ENCODE measurements at regions not wholly inside any gene's neighbourhood (a gene's known extent, or its start where the extent isn't known, plus 50 kb on each side); places are given as distances from the start of the nearest gene placed in this dataset.

GRCh38 chr10:29374162-29374561 is 85.3 kb downstream of the LYZL1 start:
- no peak overlapping the region for H2AFZ ChIP-seq (ENCODE audit: control insufficient read depth, low read length)
- TF ChIP-seq CTCF (optimal IDR thresholded peaks at IDR 0.05 in 1 of 3, IDR thresholded peaks at IDR 0.05 in 1 of 3, conservative IDR thresholded peaks at IDR 0.05 in 1 of 3; ENCODE audit: extremely low read depth in 1 of 3, insufficient read depth in 2 of 3, low read length in 3 of 3) (no peak), EZH2 (IDR thresholded peaks at IDR 0.05; ENCODE audit: low read length) (no peak)

GRCh38 chr10:29375888-29376287 is 87.0 kb downstream of the LYZL1 start:
- H3K79me2 ChIP-seq (ENCODE audit: control insufficient read depth, insufficient read depth, low read length): no peaks in the 10 kb centered on the region
- H3K4me1 ChIP-seq (ENCODE audit: control insufficient read depth, extremely low read depth, insufficient read depth, low read length): no peaks in the 10 kb centered on the region
- no peaks in the 10 kb centered on the region for H3K9me1 ChIP-seq (ENCODE audit: control insufficient read depth, extremely low read depth, insufficient read depth, low read length)
- TF ChIP-seq EZH2 (IDR thresholded peaks at IDR 0.05; ENCODE audit: low read length) (no peak), CTCF (optimal IDR thresholded peaks at IDR 0.05 in 1 of 3, IDR thresholded peaks at IDR 0.05 in 1 of 3, conservative IDR thresholded peaks at IDR 0.05 in 1 of 3; ENCODE audit: extremely low read depth in 1 of 3, insufficient read depth in 2 of 3, low read length in 3 of 3) (no peak)
- H3K4me2 ChIP-seq (ENCODE audit: control insufficient read depth, extremely low read depth, insufficient read depth, low read depth, low read length): no peak overlapping the region
- DNase-seq (ENCODE audit: low read depth, low spot score) (no peak), FAIRE-seq (no peak)
- H3K36me3 ChIP-seq (ENCODE audit: control insufficient read depth in 2 of 2, extremely low read depth in 1 of 2, insufficient read depth in 2 of 2, low read length in 2 of 2): no peaks in the 10 kb centered on the region
- H2AFZ ChIP-seq (ENCODE audit: control insufficient read depth, low read length): no peak overlapping the region
- no peaks in the 10 kb centered on the region for H3K9me3 ChIP-seq (ENCODE audit: control insufficient read depth, low read depth, low read length)
- dilution Hi-C loops (cut with MboI; ENCODE audit: extremely low pct_ligation_motif_present, low sequenced_read_pairs): no loop called here
- H3K27ac ChIP-seq (ENCODE audit: control insufficient read depth, insufficient read depth, low read length): no peak overlapping the region
- no peak overlapping the region for H3K4me3 ChIP-seq (ENCODE audit: control insufficient read depth in 2 of 3, extremely low read depth in 1 of 3, insufficient read depth in 2 of 3, low read depth in 1 of 3, low read length in 3 of 3)
- H4K20me1 ChIP-seq (ENCODE audit: control insufficient read depth, extremely low read depth, insufficient read depth, low read length): no peaks in the 10 kb centered on the region
- H3K9ac ChIP-seq (ENCODE audit: control insufficient read depth, extremely low read depth, insufficient read depth, low read length): no peak overlapping the region
- no peaks in the 10 kb centered on the region for H3K27me3 ChIP-seq (ENCODE audit: control insufficient read depth, extremely low read depth, insufficient read depth, low read length)

More at GRCh38 chr10:29374162-29374561, 85.3 kb downstream of the LYZL1 start:
- Histone ChIP-seq H3K4me2 (ENCODE audit: control insufficient read depth, extremely low read depth, insufficient read depth, low read depth, low read length) (no peak overlapping the region), H3K27ac (ENCODE audit: control insufficient read depth, insufficient read depth, low read length) (no peak overlapping the region), H3K9me1 (ENCODE audit: control insufficient read depth, extremely low read depth, insufficient read depth, low read length) (no peaks in the 10 kb centered on the region), H3K27me3 (ENCODE audit: control insufficient read depth, extremely low read depth, insufficient read depth, low read length) (peaks cover 8% of the 10 kb centered on the region), H4K20me1 (ENCODE audit: control insufficient read depth, extremely low read depth, insufficient read depth, low read length) (no peaks in the 10 kb centered on the region), H3K4me1 (ENCODE audit: control insufficient read depth, extremely low read depth, insufficient read depth, low read length) (no peaks in the 10 kb centered on the region), H3K9ac (ENCODE audit: control insufficient read depth, extremely low read depth, insufficient read depth, low read length) (no peak overlapping the region), H3K9me3 (ENCODE audit: control insufficient read depth, low read depth, low read length) (no peaks in the 10 kb centered on the region), H3K4me3 (ENCODE audit: control insufficient read depth in 2 of 3, extremely low read depth in 1 of 3, insufficient read depth in 2 of 3, low read depth in 1 of 3, low read length in 3 of 3) (no peak overlapping the region), H3K79me2 (ENCODE audit: control insufficient read depth, insufficient read depth, low read length) (no peaks in the 10 kb centered on the region), H3K36me3 (ENCODE audit: control insufficient read depth in 2 of 2, extremely low read depth in 1 of 2, insufficient read depth in 2 of 2, low read length in 2 of 2) (no peaks in the 10 kb centered on the region)
- dilution Hi-C loops (cut with MboI; ENCODE audit: extremely low pct_ligation_motif_present, low sequenced_read_pairs): no loop called here
- FAIRE-seq (no peak), DNase-seq (ENCODE audit: low read depth, low spot score) (no peak)

All from keratinocyte (primary cell).